DMS79 (cell line): ENCODE measurements at regions not wholly inside any gene's neighbourhood (a gene's known extent, or its start where the extent isn't known, plus 50 kb on each side); places are given as distances from the start of the nearest gene placed in this dataset.

Source experiments
- DNase-seq: peaks from one replicate; lab custom pipeline; 2025; lab: John Stamatoyannopoulos, UW

DNA sequence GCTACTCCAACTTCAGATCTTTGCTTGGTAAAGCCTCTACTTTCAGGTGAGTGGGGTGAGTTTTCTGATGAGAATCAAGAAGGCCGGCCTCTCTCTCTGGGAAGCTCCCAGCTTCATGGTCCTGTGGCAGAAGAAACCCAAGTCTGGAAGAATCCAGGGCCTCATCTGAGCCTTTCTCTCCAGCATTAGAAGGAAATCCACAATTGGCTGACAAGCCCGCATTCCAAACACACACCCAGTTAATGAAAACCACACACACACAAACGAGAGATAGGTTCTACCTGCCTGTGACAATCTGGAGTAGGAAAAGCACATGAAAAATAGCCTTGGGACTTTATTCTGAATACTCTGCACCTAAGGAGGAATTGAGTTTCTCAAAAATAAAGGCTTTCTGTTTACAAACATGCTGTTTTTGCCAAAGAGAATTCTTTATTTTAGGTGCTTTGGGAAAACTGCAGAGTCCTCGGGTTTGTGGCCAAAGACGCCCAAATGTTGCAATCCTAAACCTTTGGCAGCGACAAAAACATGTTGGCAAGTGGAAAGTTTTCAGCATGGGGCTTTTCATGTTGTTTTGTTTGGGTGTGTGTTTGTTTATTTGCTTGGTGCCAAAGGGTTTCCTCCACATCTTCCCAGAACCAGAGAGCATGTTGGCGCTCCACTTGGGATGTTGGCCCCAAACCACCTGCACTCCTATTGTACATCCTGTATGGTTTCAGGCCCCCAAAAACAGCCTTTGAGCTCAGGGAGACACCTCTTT lies 216.2 kb downstream of the SETD4 start:
- no peak for DNase-seq

DNA sequence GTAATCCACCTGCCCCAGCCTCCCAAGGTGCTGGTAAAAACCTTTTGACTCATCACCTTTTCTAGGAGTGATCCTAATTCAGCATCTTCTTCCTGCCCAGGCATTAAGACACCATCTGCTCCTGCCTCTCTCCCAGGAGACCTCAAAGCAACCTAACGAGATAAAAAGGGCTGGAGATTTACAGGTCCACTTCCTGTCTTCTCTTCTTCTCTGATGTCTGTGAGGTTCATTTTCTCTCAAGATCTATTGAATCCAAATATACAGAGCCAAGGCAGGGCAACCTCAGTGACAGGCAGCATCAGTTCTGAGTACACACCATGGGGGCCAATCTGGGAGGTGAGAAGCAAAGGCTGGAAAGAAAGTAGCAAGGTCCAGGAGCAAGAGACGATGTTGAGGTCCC lies 219.4 kb downstream of the SETD4 start:
- no peak for DNase-seq

DNA sequence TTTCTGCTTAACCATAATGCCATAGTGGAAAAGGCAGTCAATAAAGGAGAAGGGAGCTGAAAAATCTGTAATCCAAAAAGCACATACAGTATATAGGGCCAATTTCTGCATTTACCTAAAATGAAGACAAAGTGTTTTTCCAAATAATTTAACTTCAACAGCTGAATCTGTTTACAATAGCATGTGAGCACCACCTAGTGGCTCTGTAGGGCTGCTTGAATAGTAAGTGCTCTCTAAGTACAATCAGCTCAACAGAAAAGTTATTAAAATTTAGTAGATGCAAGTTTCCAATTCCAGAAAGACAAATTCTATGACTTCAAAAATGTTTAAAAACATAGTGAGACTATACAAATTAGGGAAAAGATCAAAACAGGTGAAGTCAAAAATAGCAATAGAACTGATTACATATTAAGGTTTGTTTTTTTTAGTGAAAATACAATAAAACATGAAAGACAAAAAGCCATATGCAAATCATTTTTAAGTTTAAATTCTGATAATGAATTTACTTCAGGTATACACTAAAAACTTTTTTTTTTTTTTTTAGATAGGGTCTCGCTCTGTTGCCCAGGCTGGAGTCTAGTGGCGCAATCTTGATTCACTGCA lies 220.0 kb downstream of the SETD4 start:
- DNase-seq = peak; percentile 21

DNA sequence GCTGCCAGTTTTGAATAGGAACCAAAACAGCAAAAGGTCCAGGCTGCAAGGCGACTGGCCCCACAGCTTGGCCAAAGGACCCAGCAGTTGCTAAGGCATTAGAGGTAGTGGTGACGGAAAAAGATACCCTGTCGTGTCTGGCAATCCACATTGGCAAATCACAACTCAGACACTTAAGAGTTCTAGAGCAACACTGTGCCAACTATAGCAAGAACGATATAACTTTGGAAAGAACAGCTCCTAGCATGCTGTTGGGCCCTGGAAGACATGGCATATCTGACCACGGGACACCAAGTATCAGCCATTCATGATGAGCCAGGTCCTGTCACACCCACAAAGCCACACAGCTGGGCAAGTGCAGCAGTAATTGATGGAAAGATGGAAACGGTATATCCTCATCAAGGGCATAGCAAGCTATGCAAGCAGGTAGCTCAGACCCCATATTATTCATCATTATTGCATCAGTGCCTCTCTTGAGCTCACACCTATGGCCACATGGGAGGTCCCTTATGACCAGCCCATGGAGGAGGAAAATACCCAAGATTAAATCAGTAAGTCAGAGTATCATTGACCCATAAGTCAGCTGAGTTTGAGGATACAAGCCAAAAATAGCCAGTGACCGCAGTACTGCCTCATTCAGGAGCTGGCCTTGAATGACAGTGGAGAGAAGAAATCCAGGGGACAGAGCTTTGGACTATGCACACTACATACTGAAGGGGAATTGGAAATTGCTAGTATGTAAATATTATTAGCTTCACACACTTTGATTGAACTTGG lies 221.2 kb downstream of the SETD4 start:
- no peak for DNase-seq

DNA sequence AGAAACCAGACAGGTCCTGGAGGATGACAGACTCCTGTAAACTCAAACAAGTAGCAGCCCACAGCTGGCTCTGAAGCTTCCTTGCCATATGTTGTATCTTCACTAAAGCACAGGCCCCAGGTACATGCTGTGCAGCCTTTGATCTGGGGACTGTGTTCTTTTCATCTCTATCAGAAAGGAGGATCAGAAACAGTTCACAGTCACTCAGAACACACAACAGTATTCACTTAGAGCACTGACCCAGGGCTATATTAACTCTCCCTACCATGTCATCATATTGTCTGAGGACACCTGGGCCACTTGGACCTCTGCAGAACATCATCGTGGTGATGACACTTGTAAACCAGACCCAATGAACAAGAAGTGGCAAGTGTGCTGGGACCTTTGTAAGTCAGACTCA lies 222.0 kb downstream of the SETD4 start:
- no peak for DNase-seq

DNA sequence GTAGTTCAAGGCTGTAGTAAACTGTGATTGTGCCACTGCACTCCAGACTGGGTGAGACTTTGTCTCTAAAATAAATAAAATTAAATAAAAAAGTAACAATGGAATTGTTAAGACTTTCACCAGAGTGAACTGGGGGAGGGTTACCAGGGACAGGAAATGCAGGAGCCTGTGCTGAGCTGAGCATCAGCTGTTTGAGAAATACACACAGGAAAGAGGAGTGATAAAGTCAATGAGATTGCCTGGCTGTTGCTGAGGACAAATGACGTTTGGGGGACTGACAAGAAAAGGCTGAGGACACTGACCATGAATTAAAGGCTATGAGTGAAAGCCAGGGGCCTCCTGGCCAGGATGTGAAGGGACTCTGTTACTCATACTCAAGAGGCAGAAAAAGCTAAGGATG lies 226.3 kb downstream of the SETD4 start:
- DNase-seq = no peak

DNA sequence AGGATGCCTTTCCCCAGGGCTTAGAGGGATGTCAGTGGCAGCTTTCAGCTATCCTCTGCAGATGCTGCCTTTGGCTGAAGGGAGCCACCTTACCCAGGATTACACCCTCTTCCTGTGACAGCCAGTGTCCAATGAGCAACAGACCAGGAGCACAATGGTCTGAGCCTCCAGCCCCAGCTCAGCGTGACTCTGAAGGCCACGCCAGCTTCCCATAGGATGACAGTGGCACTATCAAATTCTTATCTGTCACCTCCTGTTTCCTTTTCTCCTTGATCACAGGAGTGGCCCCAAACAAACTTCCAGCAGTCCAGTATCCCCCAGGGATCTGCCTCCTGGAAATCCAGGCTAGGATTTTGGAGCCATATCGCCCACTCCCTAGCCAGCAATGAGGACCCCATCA lies 226.9 kb downstream of the SETD4 start:
- no peak for DNase-seq

DNA sequence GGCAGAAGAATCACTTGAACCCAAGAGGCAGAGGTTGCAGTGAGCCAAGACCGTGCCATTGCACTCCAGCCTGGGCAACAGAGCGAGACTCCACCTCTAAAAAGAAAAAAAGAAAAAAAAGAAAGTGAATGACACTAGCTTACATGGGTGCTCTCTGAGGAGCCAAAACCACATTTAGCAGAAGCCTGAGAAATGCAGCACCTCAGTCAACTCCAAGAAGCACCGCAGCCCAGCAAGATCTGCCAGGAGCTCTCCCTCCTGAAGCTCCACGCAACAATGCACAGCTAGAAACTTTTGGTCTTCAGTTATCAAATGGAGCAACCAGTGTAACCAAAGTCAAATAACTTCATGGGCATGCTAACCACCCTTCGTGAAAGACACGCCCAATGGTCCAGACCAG lies 229.1 kb downstream of the SETD4 start:
- DNase-seq = no peak

DNA sequence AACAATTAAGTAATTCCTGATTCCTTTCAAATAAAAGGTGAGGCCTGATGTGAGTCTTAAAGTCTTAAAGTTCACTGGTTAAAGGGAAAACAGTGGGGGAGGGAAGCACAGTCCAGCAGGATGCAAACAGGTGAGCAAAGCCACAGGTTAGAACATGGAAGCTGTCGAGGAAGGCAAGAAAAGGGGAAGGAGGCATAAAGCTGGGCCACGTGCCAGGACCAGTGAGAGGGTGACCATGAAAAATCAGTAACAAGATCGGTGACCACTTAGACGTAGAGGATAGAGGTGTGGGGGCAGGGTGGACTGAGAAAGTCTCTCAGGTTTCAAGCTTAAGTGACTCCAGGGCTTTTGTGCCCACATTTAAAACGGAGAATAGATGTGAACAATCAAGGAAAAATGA lies 231.3 kb downstream of the SETD4 start:
- peak; percentile 67 for DNase-seq

DNA sequence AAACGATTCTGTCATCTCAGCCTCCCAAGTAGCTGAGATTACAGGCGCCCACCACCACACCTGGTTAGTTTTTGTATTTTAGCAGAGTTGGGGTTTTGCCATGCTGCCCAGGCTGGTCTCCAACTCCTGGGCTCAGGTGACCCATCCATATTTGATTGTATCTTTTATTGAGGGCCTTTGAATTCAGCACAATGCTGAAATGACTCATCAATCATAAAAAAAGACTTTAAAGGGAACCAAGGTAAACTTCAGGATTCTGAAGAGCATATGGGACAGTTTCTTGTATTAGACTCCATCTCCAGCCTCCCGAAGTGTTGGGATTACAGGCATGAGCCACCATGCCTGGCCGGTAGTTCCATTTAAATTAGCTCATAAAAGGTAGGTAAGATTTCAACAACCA lies 232.2 kb downstream of the SETD4 start:
- DNase-seq = no peak

DNA sequence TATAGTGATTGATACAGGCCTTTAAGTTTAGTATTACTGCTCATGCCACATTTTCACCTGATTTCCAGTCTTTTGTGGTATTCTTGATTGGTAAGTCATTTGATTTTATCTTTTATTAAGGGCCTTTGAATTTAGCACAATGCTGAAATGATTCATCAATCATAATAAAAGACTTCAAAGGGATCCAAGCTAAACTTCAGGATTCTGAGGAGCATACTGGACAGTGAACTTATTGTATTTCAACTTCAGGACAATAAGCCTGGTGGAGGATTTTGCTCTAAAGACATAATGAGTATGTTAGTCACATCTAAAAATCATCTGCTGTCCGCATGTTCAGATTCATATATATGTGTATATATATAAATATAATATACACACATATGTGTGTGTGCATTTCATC lies 233.3 kb downstream of the SETD4 start:
- DNase-seq = no peak

DNA sequence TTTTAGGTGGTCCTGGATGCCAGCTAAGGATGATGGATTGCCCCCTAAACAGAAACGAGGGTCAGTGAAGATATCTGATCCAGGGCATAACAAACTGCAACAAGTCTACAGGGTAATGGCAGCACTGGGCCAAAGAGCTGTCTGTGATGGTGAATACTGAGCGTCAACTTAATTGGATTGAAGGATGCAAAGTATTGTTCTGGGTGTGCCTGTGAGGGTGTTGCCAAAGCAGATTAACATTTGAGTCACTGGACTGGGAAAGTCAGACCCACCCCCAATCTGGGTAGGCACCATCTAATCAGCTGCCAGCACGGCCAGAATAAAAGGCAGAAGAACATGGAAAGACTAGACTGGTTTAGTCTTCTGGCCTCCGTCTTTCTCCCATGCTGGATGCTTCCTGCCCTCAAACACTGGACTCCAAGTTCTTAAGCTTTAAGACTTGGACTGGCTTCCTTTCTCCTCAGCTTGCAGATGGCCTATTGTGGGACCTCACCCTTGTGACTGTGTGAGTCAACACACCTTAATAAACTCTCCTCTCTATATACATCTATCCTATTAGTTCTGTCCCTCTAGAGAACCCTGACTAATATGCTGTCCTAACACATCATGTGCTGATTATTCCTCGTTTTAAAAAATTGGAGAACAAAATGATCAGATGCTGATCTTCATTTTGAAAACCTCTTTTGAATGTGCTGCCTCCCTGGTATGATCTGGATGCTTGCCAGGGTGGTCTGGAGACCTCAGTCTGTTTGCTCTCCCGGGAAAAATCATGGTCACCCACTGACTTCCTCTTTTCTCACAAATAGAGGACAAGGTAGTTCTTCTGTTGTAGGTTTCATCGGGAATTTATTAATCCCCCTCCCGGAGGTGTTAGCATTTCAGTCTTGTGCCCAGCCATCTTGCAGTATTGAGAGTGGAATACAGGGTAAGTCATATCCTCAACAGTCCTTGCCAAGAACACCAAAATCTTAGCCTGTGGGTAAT lies 234.7 kb downstream of the SETD4 start:
- no peak for DNase-seq

DNA sequence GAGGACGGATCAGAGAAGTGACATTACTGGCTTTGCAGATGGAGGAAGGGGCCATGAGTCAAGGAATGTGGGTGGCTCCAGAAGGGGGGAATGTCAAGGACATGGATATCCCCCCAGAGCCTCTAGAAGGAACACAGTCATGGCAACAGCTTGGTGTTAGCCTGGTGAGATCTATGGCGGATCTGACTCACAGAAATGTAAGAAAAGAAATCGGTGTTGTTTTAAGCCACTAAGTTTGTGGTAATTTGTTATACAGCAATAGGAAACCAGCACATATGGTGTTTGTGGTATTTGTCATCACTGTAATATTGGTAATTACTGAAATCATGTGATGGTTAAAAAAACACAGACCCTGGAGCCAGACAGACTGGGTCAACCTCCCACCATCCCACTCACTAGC lies 236.2 kb downstream of the SETD4 start:
- no peak for DNase-seq

DNA sequence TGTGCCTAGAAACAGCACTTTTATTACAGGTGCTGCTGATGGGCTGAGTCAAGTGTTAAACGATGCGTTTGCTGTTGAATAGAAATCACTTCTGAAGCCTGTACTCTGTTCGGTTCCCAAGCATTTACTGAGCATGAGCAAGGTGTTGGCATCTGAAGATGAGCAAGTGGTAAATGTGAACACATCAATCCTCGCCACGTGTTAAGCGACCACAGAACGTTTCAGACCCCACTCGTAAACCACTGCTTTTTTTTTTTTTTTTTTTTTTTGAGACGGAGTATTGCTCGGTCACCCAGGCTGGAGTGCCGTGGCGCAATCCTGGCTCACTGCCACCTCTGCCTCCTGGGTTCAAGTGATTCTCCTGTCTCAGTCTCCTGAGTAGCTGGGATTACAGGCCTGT lies 241.2 kb downstream of the SETD4 start:
- DNase-seq = peak; percentile 5

DNA sequence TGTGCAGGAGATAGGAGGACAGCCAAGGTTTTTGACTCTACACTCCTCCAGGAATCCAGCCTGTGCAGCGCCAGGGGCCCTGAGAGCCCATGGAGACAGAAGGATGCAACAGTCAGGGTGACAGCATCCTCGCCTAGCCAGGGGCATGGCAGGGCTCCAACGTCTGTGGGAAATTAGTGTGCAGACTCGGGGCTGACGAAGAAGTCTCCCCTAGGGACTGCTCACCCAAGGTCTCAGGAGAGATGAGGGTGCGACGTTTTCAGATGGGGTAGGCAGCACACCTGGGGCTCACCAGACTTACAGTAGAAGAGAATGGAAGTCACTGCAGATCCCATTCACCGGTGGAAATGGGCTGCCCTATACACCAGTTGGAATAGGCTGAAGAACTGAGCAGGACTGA lies 241.7 kb downstream of the SETD4 start:
- no peak for DNase-seq

DNA sequence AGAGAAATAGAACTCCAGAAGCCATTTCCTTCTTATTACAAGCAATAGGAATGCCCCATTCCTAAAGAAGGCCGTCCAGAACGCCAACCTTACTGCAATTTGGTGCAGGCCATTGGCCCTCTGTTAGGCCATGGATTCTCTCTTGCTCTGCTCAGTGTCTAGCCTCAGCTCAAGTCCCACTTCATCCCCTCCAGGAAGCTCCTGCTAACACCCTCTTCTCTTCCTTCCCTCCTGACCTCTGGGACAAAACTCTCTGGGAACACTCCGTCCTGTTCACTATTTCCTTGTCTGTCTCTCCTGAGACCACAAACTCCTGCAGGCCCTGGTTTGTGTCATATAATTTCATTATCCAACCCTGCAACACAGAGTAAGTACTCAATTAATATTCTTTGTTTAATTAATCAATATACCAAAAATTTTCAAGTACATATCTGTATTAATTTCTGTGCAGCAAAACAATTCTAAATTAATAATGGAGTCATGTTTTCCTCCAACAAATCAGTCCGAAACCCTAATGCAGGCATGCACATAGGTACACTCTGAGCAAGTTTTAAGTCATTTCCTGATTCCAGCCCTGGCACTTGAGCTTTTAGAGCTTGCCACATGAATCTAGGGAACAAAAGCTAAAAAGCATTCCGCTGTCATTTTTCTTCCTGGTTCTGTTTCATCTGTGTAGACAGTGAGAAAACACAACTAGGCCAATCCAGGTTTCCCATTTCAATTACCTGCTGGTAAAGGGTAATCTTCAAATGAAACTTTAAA lies 245.3 kb downstream of the SETD4 start:
- DNase-seq = no peak

DNA sequence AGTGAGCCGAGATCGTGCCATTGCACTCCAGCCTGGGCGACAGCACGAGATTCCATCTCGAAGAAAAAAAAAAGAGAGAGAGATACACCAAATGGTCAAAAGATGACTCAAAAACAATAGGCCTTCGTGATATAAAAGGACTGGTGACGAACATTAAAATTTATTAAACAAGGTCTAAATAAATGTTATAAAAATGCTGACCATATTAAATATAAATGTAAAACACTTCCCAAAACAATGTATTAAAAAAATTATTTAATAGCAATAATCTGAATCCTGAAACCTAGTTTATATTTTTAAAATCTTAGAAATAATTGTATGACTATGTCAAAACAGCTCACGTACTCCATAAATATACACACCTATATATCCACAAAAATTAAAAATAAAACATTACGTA lies 247.6 kb downstream of the SETD4 start:
- no peak for DNase-seq

DNA sequence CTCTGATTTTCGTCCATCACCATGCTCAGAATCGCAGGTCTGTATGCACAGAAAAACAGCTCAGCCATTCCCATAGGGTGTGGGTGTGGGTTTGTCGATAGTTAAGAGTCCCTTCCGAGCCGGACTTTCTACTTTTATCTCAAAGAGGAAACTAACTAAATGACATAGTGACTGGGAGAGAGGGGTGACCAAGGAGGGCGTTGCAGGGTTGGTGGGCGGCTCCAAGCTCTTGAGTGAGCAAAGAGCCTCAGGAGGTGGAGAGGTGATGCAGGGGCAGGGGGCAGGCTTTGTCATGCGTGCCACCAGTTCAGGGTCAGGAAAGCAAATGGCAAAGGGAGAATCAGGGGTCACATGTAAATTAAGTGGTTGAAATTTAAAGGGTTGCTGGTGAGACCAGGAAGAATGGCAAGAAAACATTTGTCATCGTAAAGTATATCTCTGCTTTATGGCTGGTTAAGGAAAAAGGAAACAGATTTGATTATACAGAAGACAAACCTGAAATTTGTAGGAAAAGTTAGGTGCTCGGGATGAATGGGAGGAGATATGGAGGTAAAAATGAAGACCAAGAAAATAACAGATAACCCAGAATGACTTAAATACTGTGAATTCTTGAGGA lies 249.0 kb downstream of the SETD4 start:
- DNase-seq = no peak

DNA sequence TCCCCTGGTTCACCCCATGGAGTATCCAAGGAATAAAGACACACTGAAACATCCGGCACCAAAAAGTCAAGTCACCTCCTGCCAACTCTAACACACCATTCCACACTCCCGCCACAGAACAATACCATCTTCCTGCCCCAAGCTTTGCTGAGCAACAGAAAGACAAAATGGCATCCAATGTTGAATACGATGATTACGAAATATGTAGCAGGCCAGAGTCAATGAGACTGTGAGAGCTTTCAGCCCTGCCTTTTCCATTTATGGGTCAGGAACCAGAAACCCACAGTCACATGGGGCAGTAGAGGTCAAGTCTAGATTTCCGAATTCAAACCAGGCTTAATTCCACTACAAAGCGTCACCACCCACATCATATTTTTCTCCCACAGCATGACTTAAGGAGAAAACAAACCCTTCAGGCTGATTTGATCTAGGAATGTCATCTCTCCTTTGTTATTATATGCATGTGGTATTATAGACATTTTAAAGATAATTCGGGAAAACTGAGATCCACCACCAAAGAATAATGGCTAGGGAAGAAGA lies 249.8 kb downstream of the SETD4 start:
- DNase-seq = no peak

DNA sequence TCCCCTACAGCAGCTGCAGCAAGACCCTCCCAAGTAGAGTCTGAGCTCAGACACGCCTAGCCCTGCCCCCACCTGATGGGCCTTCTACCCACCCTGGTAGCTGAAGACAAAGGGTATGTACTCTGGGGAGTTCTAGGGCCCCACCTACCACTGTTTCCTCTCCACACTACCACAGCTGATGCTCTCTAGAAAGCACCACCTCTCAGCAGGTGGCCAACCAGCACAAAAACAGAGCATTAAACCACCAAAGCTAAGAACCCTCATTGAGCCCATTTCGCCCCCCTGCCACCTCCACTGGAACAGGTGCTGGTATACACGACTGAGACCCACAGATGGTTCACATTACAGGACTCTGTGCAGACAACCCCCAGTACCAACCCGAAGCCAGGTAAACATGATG lies 258.9 kb downstream of the SETD4 start:
- DNase-seq = no peak
